ENCODE measurements at regions not wholly inside any gene's neighbourhood (a gene's known extent, or its start where the extent isn't known, plus 50 kb on each side); places are given as distances from the start of the nearest gene placed in this dataset.

- no peak overlapping the region for H3K4me3 ChIP-seq
- ATAC-seq = no peak
- 0 out of 2 replicates have a peak, but pooled peaks cover 4% of the 10 kb centered on the region for H3K79me2 ChIP-seq (replicated peaks; ENCODE audit: insufficient read depth)
- peaks cover 19% of the 10 kb centered on the region for H3K4me1 ChIP-seq (ENCODE audit: insufficient read depth)
- H3K4me2 ChIP-seq = no peak overlapping the region
- H3K27ac Mint-ChIP-seq = no peak overlapping the region
- no peaks in the 10 kb centered on the region for H3K27me3 Mint-ChIP-seq (ENCODE audit: insufficient read depth, low read depth, poor library complexity)
- no peak overlapping the region for H2AFZ ChIP-seq
- TF ChIP-seq CREB1 (CRISPR knock-in tag; IDR thresholded peaks at IDR 0.05; ENCODE audit: low read depth) (no peak), CTCF (conservative IDR thresholded peaks at IDR 0.05; ENCODE audit: low read depth in 2 of 2) (no peak), JUNB (IDR thresholded peaks at IDR 0.05; ENCODE audit: unreplicated experiment) (no peak), EZH2phosphoT487 (IDR thresholded peaks at IDR 0.05; ENCODE audit: unreplicated experiment) (no peak), EZH2 (IDR thresholded peaks at IDR 0.05; ENCODE audit: low read depth, unreplicated experiment) (no peak), ZNF114 (CRISPR knock-in tag; IDR thresholded peaks at IDR 0.05) (no peak), ZNF331 (CRISPR knock-in tag; IDR thresholded peaks at IDR 0.05; ENCODE audit: low read depth) (no peak)
- TF ChIP-seq, protein P1, sequence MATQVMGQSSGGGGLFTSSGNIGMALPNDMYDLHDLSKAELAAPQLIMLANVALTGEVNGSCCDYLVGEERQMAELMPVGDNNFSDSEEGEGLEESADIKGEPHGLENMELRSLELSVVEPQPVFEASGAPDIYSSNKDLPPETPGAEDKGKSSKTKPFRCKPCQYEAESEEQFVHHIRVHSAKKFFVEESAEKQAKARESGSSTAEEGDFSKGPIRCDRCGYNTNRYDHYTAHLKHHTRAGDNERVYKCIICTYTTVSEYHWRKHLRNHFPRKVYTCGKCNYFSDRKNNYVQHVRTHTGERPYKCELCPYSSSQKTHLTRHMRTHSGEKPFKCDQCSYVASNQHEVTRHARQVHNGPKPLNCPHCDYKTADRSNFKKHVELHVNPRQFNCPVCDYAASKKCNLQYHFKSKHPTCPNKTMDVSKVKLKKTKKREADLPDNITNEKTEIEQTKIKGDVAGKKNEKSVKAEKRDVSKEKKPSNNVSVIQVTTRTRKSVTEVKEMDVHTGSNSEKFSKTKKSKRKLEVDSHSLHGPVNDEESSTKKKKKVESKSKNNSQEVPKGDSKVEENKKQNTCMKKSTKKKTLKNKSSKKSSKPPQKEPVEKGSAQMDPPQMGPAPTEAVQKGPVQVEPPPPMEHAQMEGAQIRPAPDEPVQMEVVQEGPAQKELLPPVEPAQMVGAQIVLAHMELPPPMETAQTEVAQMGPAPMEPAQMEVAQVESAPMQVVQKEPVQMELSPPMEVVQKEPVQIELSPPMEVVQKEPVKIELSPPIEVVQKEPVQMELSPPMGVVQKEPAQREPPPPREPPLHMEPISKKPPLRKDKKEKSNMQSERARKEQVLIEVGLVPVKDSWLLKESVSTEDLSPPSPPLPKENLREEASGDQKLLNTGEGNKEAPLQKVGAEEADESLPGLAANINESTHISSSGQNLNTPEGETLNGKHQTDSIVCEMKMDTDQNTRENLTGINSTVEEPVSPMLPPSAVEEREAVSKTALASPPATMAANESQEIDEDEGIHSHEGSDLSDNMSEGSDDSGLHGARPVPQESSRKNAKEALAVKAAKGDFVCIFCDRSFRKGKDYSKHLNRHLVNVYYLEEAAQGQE (IDR thresholded peaks at IDR 0.05; ENCODE audit: unreplicated experiment) = no peak
- TF ChIP-seq, protein P2, sequence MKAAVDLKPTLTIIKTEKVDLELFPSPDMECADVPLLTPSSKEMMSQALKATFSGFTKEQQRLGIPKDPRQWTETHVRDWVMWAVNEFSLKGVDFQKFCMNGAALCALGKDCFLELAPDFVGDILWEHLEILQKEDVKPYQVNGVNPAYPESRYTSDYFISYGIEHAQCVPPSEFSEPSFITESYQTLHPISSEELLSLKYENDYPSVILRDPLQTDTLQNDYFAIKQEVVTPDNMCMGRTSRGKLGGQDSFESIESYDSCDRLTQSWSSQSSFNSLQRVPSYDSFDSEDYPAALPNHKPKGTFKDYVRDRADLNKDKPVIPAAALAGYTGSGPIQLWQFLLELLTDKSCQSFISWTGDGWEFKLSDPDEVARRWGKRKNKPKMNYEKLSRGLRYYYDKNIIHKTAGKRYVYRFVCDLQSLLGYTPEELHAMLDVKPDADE (IDR thresholded peaks at IDR 0.05) = no peak
- H3K27me3 ChIP-seq (ENCODE audit: insufficient read depth) = no peaks in the 10 kb centered on the region
- H3K27ac ChIP-seq (ENCODE audit: low read depth) = no peak overlapping the region
- H3F3A ChIP-seq (replicated peaks; ENCODE audit: low read depth) = no peaks in the 10 kb centered on the region
- no peaks in the 10 kb centered on the region for H3K9me2 ChIP-seq (ENCODE audit: insufficient read depth)
- H3K9me3 Mint-ChIP-seq = no peaks in the 10 kb centered on the region
- H3K36me3 Mint-ChIP-seq (ENCODE audit: low read depth) = no peaks in the 10 kb centered on the region
- peaks cover 33% of the 10 kb centered on the region for H3K4me1 Mint-ChIP-seq
- DNase-seq (ENCODE audit: low spot score) = no peak
- H4K20me1 ChIP-seq (replicated peaks; ENCODE audit: insufficient read depth) = no peaks in the 10 kb centered on the region
- H3K4me3 Mint-ChIP-seq = no peak overlapping the region
- H3K36me3 ChIP-seq (ENCODE audit: insufficient read depth) = no peaks in the 10 kb centered on the region
These were observed 169.7 kb upstream of the TBC1D5 start for GRCh38 chr3:17911986-17912760.
